Esophagus muscularis mucosa (tissue), 3 donors: ENCODE measurements at regions not wholly inside any gene's neighbourhood (a gene's known extent, or its start where the extent isn't known, plus 50 kb on each side); places are given as distances from the start of the nearest gene placed in this dataset.

Experiments used
- POLR2A ChIP-seq: fragments of 450-650 bp; IDR thresholded peaks from one replicate; pipeline ENCODE4 v1.6.1; 2017; ENCODE audit warnings: antibody characterized with exemption, moderate library complexity, mild to moderate bottlenecking, low read depth
- POLR2AphosphoS5 ChIP-seq, 2 donors: sonication (generic); formaldehyde crosslinking; IDR thresholded peaks; one replicate each; pipeline ENCODE4 v1.6.1; 2017; ENCODE audit warnings: antibody characterized with exemption in 2 of 2
- TF ChIP-seq, protein P1 (sequence below), 3 experiments: fragments of 200-600 bp in 2 of 3; fragments of 450-650 bp in 1 of 3; sonication (generic) in 2 of 3; IDR thresholded peaks; one replicate each; pipeline ENCODE4 v1.5.1; 2017 to 2019; ENCODE audit warnings: antibody characterized with exemption in 3 of 3, mild to moderate bottlenecking in 2 of 3, moderate library complexity in 1 of 3

- TF ChIP-seq POLR2A (no peak), POLR2AphosphoS5 (IDR thresholded peaks at IDR 0.05) (no peak)
- TF ChIP-seq, protein P1, sequence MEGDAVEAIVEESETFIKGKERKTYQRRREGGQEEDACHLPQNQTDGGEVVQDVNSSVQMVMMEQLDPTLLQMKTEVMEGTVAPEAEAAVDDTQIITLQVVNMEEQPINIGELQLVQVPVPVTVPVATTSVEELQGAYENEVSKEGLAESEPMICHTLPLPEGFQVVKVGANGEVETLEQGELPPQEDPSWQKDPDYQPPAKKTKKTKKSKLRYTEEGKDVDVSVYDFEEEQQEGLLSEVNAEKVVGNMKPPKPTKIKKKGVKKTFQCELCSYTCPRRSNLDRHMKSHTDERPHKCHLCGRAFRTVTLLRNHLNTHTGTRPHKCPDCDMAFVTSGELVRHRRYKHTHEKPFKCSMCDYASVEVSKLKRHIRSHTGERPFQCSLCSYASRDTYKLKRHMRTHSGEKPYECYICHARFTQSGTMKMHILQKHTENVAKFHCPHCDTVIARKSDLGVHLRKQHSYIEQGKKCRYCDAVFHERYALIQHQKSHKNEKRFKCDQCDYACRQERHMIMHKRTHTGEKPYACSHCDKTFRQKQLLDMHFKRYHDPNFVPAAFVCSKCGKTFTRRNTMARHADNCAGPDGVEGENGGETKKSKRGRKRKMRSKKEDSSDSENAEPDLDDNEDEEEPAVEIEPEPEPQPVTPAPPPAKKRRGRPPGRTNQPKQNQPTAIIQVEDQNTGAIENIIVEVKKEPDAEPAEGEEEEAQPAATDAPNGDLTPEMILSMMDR (IDR thresholded peaks at IDR 0.05): no peak
Measured at GRCh38 chr9:82535432-82535998, 527.4 kb downstream of the RASEF start.
